Prostate gland (tissue), 2 donors: ENCODE measurements at regions not wholly inside any gene's neighbourhood (a gene's known extent, or its start where the extent isn't known, plus 50 kb on each side); places are given as distances from the start of the nearest gene placed in this dataset.

Experiments
- CTCF ChIP-seq, 4 experiments: fragments of 200-600 bp in 2 of 4; fragments of 450-650 bp in 2 of 4; sonication (generic) in 2 of 4; IDR thresholded peaks; 1 replicate in 3 of 4; 2 replicates in 1 of 4; pipeline ENCODE4 v1.5.1; 2016 to 2019; ENCODE audit warnings: antibody characterized with exemption in 4 of 4, mild to moderate bottlenecking in 2 of 4, moderate library complexity in 2 of 4
- POLR2A ChIP-seq: fragments of 450-650 bp; IDR thresholded peaks from one replicate; pipeline ENCODE4 v1.6.1; 2016; ENCODE audit warnings: antibody characterized with exemption, mild to moderate bottlenecking
- POLR2AphosphoS5 ChIP-seq: sonication (generic); formaldehyde crosslinking; IDR thresholded peaks from one replicate; pipeline ENCODE4 v1.6.1; 2017; ENCODE audit warnings: antibody characterized with exemption

GRCh38 chr1:116205941-116206679 is 94.9 kb downstream of the MAB21L3 start:
- TF ChIP-seq CTCF (IDR thresholded peaks at IDR 0.05) (no peak), POLR2A (no peak), POLR2AphosphoS5 (no peak)
